ENCODE measurements at regions not wholly inside any gene's neighbourhood (a gene's known extent, or its start where the extent isn't known, plus 50 kb on each side); places are given as distances from the start of the nearest gene placed in this dataset.

DNA sequence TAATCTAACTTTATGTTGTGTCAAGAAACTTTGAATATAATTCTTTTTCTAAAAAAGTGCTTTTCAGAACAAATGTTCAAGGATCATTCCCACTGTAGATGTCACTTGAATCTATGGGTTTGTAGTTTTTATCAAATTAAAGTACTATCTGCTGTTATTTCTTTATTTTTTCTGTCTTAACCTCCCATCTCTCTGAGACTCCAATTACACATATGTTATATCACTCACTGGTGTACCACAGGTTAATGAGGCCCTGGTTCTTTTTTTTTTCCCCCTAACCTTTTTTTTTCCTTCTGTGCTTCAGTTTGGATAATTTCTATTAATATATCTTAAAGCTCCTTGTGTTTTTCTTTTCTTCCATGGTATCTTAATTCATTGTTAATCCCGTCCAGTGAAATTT lies 279.9 kb upstream of the RGS6 start:
- no peak for TF ChIP-seq POLR2A (IDR thresholded peaks at IDR 0.05; ENCODE audit: low read depth, low read length)
- TF ChIP-seq, protein P1, sequence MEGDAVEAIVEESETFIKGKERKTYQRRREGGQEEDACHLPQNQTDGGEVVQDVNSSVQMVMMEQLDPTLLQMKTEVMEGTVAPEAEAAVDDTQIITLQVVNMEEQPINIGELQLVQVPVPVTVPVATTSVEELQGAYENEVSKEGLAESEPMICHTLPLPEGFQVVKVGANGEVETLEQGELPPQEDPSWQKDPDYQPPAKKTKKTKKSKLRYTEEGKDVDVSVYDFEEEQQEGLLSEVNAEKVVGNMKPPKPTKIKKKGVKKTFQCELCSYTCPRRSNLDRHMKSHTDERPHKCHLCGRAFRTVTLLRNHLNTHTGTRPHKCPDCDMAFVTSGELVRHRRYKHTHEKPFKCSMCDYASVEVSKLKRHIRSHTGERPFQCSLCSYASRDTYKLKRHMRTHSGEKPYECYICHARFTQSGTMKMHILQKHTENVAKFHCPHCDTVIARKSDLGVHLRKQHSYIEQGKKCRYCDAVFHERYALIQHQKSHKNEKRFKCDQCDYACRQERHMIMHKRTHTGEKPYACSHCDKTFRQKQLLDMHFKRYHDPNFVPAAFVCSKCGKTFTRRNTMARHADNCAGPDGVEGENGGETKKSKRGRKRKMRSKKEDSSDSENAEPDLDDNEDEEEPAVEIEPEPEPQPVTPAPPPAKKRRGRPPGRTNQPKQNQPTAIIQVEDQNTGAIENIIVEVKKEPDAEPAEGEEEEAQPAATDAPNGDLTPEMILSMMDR (conservative IDR thresholded peaks at IDR 0.05; ENCODE audit: low read depth, low read length), result no peak
- no peak for TF ChIP-seq CEBPB (IDR thresholded peaks at IDR 0.05; ENCODE audit: low read depth, low read length)
- TF ChIP-seq, protein P2, sequence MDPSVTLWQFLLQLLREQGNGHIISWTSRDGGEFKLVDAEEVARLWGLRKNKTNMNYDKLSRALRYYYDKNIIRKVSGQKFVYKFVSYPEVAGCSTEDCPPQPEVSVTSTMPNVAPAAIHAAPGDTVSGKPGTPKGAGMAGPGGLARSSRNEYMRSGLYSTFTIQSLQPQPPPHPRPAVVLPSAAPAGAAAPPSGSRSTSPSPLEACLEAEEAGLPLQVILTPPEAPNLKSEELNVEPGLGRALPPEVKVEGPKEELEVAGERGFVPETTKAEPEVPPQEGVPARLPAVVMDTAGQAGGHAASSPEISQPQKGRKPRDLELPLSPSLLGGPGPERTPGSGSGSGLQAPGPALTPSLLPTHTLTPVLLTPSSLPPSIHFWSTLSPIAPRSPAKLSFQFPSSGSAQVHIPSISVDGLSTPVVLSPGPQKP (IDR thresholded peaks at IDR 0.05; ENCODE audit: borderline replicate concordance, low read depth, low read length), result no peak
- TF ChIP-seq NFE2L2 (IDR thresholded peaks at IDR 0.05; ENCODE audit: low read depth, low read length), result no peak
- TF ChIP-seq RAD21 (IDR thresholded peaks at IDR 0.05; ENCODE audit: low read length), result no peak
- TF ChIP-seq RFX5 (IDR thresholded peaks at IDR 0.05; ENCODE audit: low read depth, low read length), result no peak
- no peak for TF ChIP-seq CHD1 (IDR thresholded peaks at IDR 0.05; ENCODE audit: low read depth, low read length)
- no peak for TF ChIP-seq RCOR1 (IDR thresholded peaks at IDR 0.05; ENCODE audit: insufficient replicate concordance, low read length)
- no peak for TF ChIP-seq MAZ (IDR thresholded peaks at IDR 0.05; ENCODE audit: borderline replicate concordance, low read depth, low read length)
- TF ChIP-seq BHLHE40 (IDR thresholded peaks at IDR 0.05; ENCODE audit: low read depth, low read length), result no peak
- TF ChIP-seq, protein P3, sequence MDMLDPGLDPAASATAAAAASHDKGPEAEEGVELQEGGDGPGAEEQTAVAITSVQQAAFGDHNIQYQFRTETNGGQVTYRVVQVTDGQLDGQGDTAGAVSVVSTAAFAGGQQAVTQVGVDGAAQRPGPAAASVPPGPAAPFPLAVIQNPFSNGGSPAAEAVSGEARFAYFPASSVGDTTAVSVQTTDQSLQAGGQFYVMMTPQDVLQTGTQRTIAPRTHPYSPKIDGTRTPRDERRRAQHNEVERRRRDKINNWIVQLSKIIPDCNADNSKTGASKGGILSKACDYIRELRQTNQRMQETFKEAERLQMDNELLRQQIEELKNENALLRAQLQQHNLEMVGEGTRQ (IDR thresholded peaks at IDR 0.05; ENCODE audit: low read depth, low read length), result no peak
